HG03159 (cell line): ENCODE measurements at regions not wholly inside any gene's neighbourhood (a gene's known extent, or its start where the extent isn't known, plus 50 kb on each side); places are given as distances from the start of the nearest gene placed in this dataset.

ENCODE experiments used
- ATAC-seq: cut with Tn5 transposase; IDR thresholded peaks from one replicate; pipeline ENCODE4 v1.9.1; 2021; ENCODE audit warnings: mild to moderate bottlenecking, moderate library complexity; ENCODE audit not compliant: unreplicated experiment

GRCh38 chr9:109729513-109729912 lies 50.5 kb upstream of the PALM2AKAP2 start:
- ATAC-seq = no peak
